ENCODE measurements at regions not wholly inside any gene's neighbourhood (a gene's known extent, or its start where the extent isn't known, plus 50 kb on each side); places are given as distances from the start of the nearest gene placed in this dataset.

GRCh38 chr2:9754532-9754887 is 88.8 kb upstream of the TAF1B start:
- H3K4me3 ChIP-seq, result no peak overlapping the region
- H3K9me3 ChIP-seq, result no peaks in the 10 kb centered on the region
- peaks cover 33% of the 10 kb centered on the region for H3K4me1 ChIP-seq
- intact Hi-C loops (cut with DNase I), result no loop called here
- peaks cover 7% of the 10 kb centered on the region for H3K27me3 ChIP-seq (ENCODE audit: low read depth)
- DNase-seq, result no peak
- no peak for ATAC-seq
- no peak overlapping the region for H3K27ac ChIP-seq
- no peak for TF ChIP-seq CTCF (IDR thresholded peaks at IDR 0.05)
- H3K36me3 ChIP-seq, result no peaks in the 10 kb centered on the region

- Histone ChIP-seq H3K36me3 (no peaks in the 10 kb centered on the region), H3K27me3 (ENCODE audit: low read depth) (peaks cover 7% of the 10 kb centered on the region), H3K4me3 (no peak overlapping the region), H3K27ac (no peak overlapping the region), H3K9me3 (no peaks in the 10 kb centered on the region), H3K4me1 (peaks cover 33% of the 10 kb centered on the region)
- TF ChIP-seq CTCF (IDR thresholded peaks at IDR 0.05), result no peak
- intact Hi-C loops (cut with DNase I), result no loop called here
- ATAC-seq (no peak), DNase-seq (no peak)
Observed at GRCh38 chr2:9755008-9755407, 88.3 kb upstream of the TAF1B start.

GRCh38 chr2:9755638-9756037 is 87.6 kb upstream of the TAF1B start:
- ATAC-seq (no peak), DNase-seq (no peak)
- Histone ChIP-seq H3K27me3 (ENCODE audit: low read depth) (peaks cover 7% of the 10 kb centered on the region), H3K4me3 (no peak overlapping the region), H3K36me3 (no peaks in the 10 kb centered on the region), H3K9me3 (no peaks in the 10 kb centered on the region), H3K27ac (no peak overlapping the region), H3K4me1 (peaks cover 33% of the 10 kb centered on the region)
- intact Hi-C loops (cut with DNase I), result no loop called here
- TF ChIP-seq CTCF (IDR thresholded peaks at IDR 0.05), result no peak

GRCh38 chr2:9756692-9757250 is 86.5 kb upstream of the TAF1B start:
- Histone ChIP-seq H3K9me3 (no peaks in the 10 kb centered on the region), H3K4me3 (no peak overlapping the region), H3K4me1 (peaks cover 33% of the 10 kb centered on the region), H3K36me3 (no peaks in the 10 kb centered on the region), H3K27ac (no peak overlapping the region), H3K27me3 (ENCODE audit: low read depth) (peaks cover 7% of the 10 kb centered on the region)
- DNase-seq, result no peak
- ATAC-seq, result no peak
- TF ChIP-seq CTCF (IDR thresholded peaks at IDR 0.05), result no peak
- intact Hi-C loops (cut with DNase I), result no loop called here

- Histone ChIP-seq H3K4me1 (peaks cover 29% of the 10 kb centered on the region), H3K4me3 (peak overlapping the region; percentile 32), H3K9me3 (no peaks in the 10 kb centered on the region), H3K36me3 (no peaks in the 10 kb centered on the region), H3K27ac (peak overlapping the region; percentile 31), H3K27me3 (ENCODE audit: low read depth) (peaks cover 3% of the 10 kb centered on the region)
- ATAC-seq, result peak; percentile 3 to 34
- no peak for DNase-seq
- intact Hi-C loops (cut with DNase I), result no loop called here
- no peak for TF ChIP-seq CTCF (IDR thresholded peaks at IDR 0.05)
Observed at GRCh38 chr2:9757501-9758264, 85.6 kb upstream of the TAF1B start.
